ENCODE measurements at regions not wholly inside any gene's neighbourhood (a gene's known extent, or its start where the extent isn't known, plus 50 kb on each side); places are given as distances from the start of the nearest gene placed in this dataset.

GRCh38 chr6:11925805-11926204 is 86.3 kb upstream of the HIVEP1 start:
- DNase-seq: no peak

- DNase-seq: no peak
Measured at GRCh38 chr6:11923621-11924020, 88.5 kb upstream of the HIVEP1 start.

- DNase-seq: no peak
Measured at GRCh38 chr6:11922901-11923300, 89.2 kb upstream of the HIVEP1 start.

GRCh38 chr6:11921751-11922150 is 90.4 kb upstream of the HIVEP1 start:
- no peak for DNase-seq

GRCh38 chr6:11921017-11921438 is 91.1 kb upstream of the HIVEP1 start:
- DNase-seq: no peak

- DNase-seq: no peak
Measured at GRCh38 chr6:11920566-11920965, 91.5 kb upstream of the HIVEP1 start.

- DNase-seq: no peak
Measured at GRCh38 chr6:11919771-11920440, 92.2 kb upstream of the HIVEP1 start.

- DNase-seq: no peak
Measured at GRCh38 chr6:11918739-11919605, 93.1 kb upstream of the HIVEP1 start.

GRCh38 chr6:11917951-11918738 is 94.0 kb upstream of the HIVEP1 start:
- peak; percentile 11 for DNase-seq

GRCh38 chr6:11912420-11912819 is 99.7 kb upstream of the HIVEP1 start:
- no peak for DNase-seq

GRCh38 chr6:11911538-11911937 is 100.6 kb upstream of the HIVEP1 start:
- DNase-seq: no peak

GRCh38 chr6:11909696-11910132 is 102.4 kb upstream of the HIVEP1 start:
- no peak for DNase-seq

- no peak for DNase-seq
Measured at GRCh38 chr6:11908436-11909105, 103.5 kb upstream of the HIVEP1 start.

GRCh38 chr6:11903645-11904044 is 108.5 kb upstream of the HIVEP1 start:
- no peak for DNase-seq

GRCh38 chr6:11902527-11902926 is 109.6 kb upstream of the HIVEP1 start:
- DNase-seq: no peak

- DNase-seq: no peak
Measured at GRCh38 chr6:11900662-11901598, 111.2 kb upstream of the HIVEP1 start.

- no peak for DNase-seq
Measured at GRCh38 chr6:11899645-11900044, 112.5 kb upstream of the HIVEP1 start.

GRCh38 chr6:11894212-11894611 is 115.6 kb upstream of the ADTRP start:
- no peak for DNase-seq

GRCh38 chr6:11891547-11891946 is 112.9 kb upstream of the ADTRP start:
- no peak for DNase-seq

GRCh38 chr6:11890849-11891248 is 112.2 kb upstream of the ADTRP start:
- no peak for DNase-seq

- no peak for DNase-seq
Measured at GRCh38 chr6:11890209-11890608, 111.6 kb upstream of the ADTRP start.

GRCh38 chr6:11889572-11889971 is 111.0 kb upstream of the ADTRP start:
- no peak for DNase-seq

Data from NCI-H446 treated with DMSO at 0.1 percent for 48 hours (cell line).